Astrocyte (in vitro differentiated cells and primary cell): ENCODE measurements at regions not wholly inside any gene's neighbourhood (a gene's known extent, or its start where the extent isn't known, plus 50 kb on each side); places are given as distances from the start of the nearest gene placed in this dataset.

Source experiments
- DNase-seq: peaks from one replicate; pipeline ENCODE4 v3.0.0-alpha.2; 2010; ENCODE audit warnings: low read depth
- FAIRE-seq: peaks from 2 replicates; lab custom pipeline; 2011; peaks lifted over from hg19 to GRCh38; lab: Jason Lieb, UNC
- H2AFZ ChIP-seq: 2 replicates; pipeline ENCODE4 v1.6.0; 2012; ENCODE audit warnings: low read depth, low read length, inconsistent platforms
- H3K27ac ChIP-seq: 2 replicates; pipeline ENCODE4 v1.5.1; 2011; ENCODE audit warnings: low read depth, low read length, inconsistent platforms
- H3K27me3 ChIP-seq: 2 replicates; pipeline ENCODE4 v1.6.0; 2011; ENCODE audit warnings: low read length, inconsistent platforms; ENCODE audit not compliant: insufficient read depth
- H3K36me3 ChIP-seq: 2 replicates; pipeline ENCODE4 v1.5.1; 2011; ENCODE audit warnings: low read length, inconsistent platforms; ENCODE audit not compliant: insufficient read depth
- H3K4me1 ChIP-seq: 2 replicates; pipeline ENCODE4 v1.5.1; 2011; ENCODE audit warnings: low read length, inconsistent platforms; ENCODE audit not compliant: insufficient read depth
- H3K4me2 ChIP-seq: 2 replicates; pipeline ENCODE4 v1.6.0; 2012; ENCODE audit warnings: low read length, inconsistent platforms
- H3K4me3 ChIP-seq: 2 replicates; pipeline ENCODE4 v1.5.1; 2011; ENCODE audit warnings: low read depth, mild to moderate bottlenecking, low read length, inconsistent platforms; ENCODE audit not compliant: insufficient read depth
- H3K79me2 ChIP-seq: 2 replicates; pipeline ENCODE4 v1.6.0; 2012; ENCODE audit warnings: mild to moderate bottlenecking, low read length, inconsistent platforms; ENCODE audit not compliant: insufficient read depth
- H3K9ac ChIP-seq: 2 replicates; pipeline ENCODE4 v1.6.0; 2012; ENCODE audit warnings: mild to moderate bottlenecking, low read length, inconsistent platforms
- H3K9me3 ChIP-seq: 2 replicates; pipeline ENCODE4 v1.5.1; 2012; ENCODE audit warnings: low read depth, mild to moderate bottlenecking, low read length, inconsistent platforms; ENCODE audit not compliant: insufficient read depth
- H4K20me1 ChIP-seq: 2 replicates; pipeline ENCODE4 v1.6.0; 2012; ENCODE audit warnings: low read length, inconsistent platforms; ENCODE audit not compliant: insufficient read depth
- H3K27ac Mint-ChIP-seq: one replicate; pipeline ENCODE4 v1.8.0; 2021; ENCODE audit warnings: mild to moderate bottlenecking, mixed read lengths; ENCODE audit not compliant: unreplicated experiment
- H3K27me3 Mint-ChIP-seq: one replicate; pipeline ENCODE4 v1.8.0; 2021; ENCODE audit warnings: low read depth, mixed read lengths; ENCODE audit not compliant: unreplicated experiment
- H3K36me3 Mint-ChIP-seq: one replicate; pipeline ENCODE4 v1.8.0; 2021; ENCODE audit warnings: low read depth, mixed read lengths; ENCODE audit not compliant: unreplicated experiment
- H3K4me1 Mint-ChIP-seq: one replicate; pipeline ENCODE4 v1.8.0; 2021; ENCODE audit warnings: low read depth, mixed read lengths; ENCODE audit not compliant: unreplicated experiment
- H3K4me3 Mint-ChIP-seq: one replicate; pipeline ENCODE4 v1.8.0; 2021; ENCODE audit warnings: mild to moderate bottlenecking, moderate library complexity, mixed read lengths; ENCODE audit not compliant: unreplicated experiment
- H3K9me3 Mint-ChIP-seq: one replicate; pipeline ENCODE4 v1.8.0; 2021; ENCODE audit warnings: mild to moderate bottlenecking, mixed read lengths; ENCODE audit not compliant: unreplicated experiment
- EZH2 ChIP-seq: IDR thresholded peaks from 2 replicates; pipeline ENCODE4 v1.6.1; 2012; ENCODE audit warnings: mild to moderate bottlenecking, low read length, inconsistent platforms; ENCODE audit not compliant: insufficient read depth
- TF ChIP-seq, protein P1 (sequence below): IDR thresholded peaks from 2 replicates; pipeline ENCODE4 v1.5.1; 2011; ENCODE audit warnings: low read depth, mild to moderate bottlenecking, inconsistent platforms, low read length, moderate library complexity; ENCODE audit not compliant: insufficient read depth

DNA sequence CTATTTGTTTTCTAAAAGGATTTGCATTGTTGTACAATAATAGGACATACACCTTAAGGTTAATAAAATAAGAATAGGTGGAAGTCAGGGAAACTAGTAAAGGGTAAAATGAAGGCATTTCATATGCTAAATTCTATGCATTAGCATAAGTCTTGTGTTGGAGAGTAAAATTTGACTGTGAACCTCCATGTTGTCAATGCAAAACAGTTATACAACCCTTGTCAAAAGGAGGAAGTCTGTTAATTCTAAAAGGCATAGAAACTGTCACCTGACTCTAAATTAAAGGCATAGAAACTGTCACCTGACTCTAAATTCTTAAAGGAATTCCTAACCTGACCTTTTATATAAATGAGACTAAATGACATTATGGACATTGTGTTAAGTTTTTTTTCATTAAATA, 291.8 kb downstream of the OLFM3 start:
- Mint-ChIP-seq H3K27me3 (no peaks in the 10 kb centered on the region), H3K9me3 (no peaks in the 10 kb centered on the region), H3K27ac (no peak overlapping the region), H3K36me3 (no peaks in the 10 kb centered on the region), H3K4me1 (no peaks in the 10 kb centered on the region), H3K4me3 (no peak overlapping the region)
- Histone ChIP-seq H4K20me1 (no peaks in the 10 kb centered on the region), H3K4me1 (no peaks in the 10 kb centered on the region), H2AFZ (no peak overlapping the region), H3K9me3 (no peaks in the 10 kb centered on the region), H3K36me3 (no peaks in the 10 kb centered on the region), H3K4me2 (no peak overlapping the region), H3K4me3 (no peak overlapping the region), H3K79me2 (no peaks in the 10 kb centered on the region), H3K27me3 (no peaks in the 10 kb centered on the region), H3K27ac (no peak overlapping the region), H3K9ac (no peak overlapping the region)
- no peak for TF ChIP-seq EZH2
- TF ChIP-seq, protein P1, sequence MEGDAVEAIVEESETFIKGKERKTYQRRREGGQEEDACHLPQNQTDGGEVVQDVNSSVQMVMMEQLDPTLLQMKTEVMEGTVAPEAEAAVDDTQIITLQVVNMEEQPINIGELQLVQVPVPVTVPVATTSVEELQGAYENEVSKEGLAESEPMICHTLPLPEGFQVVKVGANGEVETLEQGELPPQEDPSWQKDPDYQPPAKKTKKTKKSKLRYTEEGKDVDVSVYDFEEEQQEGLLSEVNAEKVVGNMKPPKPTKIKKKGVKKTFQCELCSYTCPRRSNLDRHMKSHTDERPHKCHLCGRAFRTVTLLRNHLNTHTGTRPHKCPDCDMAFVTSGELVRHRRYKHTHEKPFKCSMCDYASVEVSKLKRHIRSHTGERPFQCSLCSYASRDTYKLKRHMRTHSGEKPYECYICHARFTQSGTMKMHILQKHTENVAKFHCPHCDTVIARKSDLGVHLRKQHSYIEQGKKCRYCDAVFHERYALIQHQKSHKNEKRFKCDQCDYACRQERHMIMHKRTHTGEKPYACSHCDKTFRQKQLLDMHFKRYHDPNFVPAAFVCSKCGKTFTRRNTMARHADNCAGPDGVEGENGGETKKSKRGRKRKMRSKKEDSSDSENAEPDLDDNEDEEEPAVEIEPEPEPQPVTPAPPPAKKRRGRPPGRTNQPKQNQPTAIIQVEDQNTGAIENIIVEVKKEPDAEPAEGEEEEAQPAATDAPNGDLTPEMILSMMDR, result no peak
- FAIRE-seq (no peak), DNase-seq (no peak)

DNA sequence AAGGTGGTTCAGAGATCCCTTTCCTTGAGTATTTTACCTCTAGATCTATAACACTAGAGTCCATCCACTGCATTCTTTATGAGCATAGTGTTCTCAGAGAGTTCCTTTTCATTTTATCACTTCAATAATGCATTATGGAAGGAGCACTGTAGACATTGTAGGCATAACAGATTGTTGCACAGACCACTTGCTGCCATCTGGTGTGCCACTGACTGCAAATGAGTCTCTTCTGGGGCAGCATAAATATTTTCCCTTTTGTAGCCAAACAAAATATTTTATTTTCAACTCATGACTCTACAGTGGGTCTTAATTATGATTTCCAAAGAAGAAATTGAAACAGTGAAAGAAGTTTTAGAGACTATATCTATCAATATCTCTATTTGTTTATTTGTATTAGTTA, 290.4 kb downstream of the OLFM3 start:
- no peak overlapping the region for H3K27ac ChIP-seq
- H3K27me3 ChIP-seq, result no peaks in the 10 kb centered on the region
- no peak overlapping the region for H3K9ac ChIP-seq
- no peaks in the 10 kb centered on the region for H3K9me3 Mint-ChIP-seq
- FAIRE-seq (no peak), DNase-seq (no peak)
- no peak overlapping the region for H3K4me2 ChIP-seq
- no peaks in the 10 kb centered on the region for H3K27me3 Mint-ChIP-seq
- H3K36me3 ChIP-seq, result no peaks in the 10 kb centered on the region
- H3K9me3 ChIP-seq, result no peaks in the 10 kb centered on the region
- no peak overlapping the region for H3K4me3 ChIP-seq
- H3K79me2 ChIP-seq, result no peaks in the 10 kb centered on the region
- no peaks in the 10 kb centered on the region for H3K36me3 Mint-ChIP-seq
- H3K4me1 Mint-ChIP-seq, result no peaks in the 10 kb centered on the region
- H3K27ac Mint-ChIP-seq, result no peak overlapping the region
- no peaks in the 10 kb centered on the region for H4K20me1 ChIP-seq
- no peak overlapping the region for H2AFZ ChIP-seq
- H3K4me1 ChIP-seq, result no peaks in the 10 kb centered on the region
- no peak overlapping the region for H3K4me3 Mint-ChIP-seq
- no peak for TF ChIP-seq EZH2
- TF ChIP-seq, protein P1, result no peak

DNA sequence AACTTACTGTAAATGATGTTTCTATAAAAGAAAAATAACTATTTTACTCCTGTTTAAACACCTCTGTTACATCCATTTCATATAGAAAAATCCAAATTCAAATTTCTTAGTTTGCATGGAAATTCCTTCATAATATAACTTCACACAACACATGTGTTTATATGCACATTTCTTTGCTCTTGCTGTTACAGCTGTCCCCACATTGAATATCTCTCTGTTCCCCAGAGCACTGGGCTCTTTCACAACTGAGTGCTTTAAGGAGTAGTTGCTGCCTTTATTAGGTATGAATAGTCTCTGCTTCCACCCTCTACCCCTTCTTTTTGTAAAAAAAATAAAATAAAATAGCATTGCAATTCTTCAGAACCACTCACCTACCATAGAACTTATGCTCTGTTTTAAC, 287.0 kb downstream of the OLFM3 start:
- Histone ChIP-seq H3K79me2 (no peaks in the 10 kb centered on the region), H3K27me3 (no peaks in the 10 kb centered on the region), H3K27ac (no peak overlapping the region), H3K4me2 (no peak overlapping the region), H3K36me3 (no peaks in the 10 kb centered on the region), H3K9ac (no peak overlapping the region), H3K4me3 (no peak overlapping the region), H3K4me1 (no peaks in the 10 kb centered on the region), H4K20me1 (no peaks in the 10 kb centered on the region), H2AFZ (no peak overlapping the region), H3K9me3 (no peaks in the 10 kb centered on the region)
- no peak overlapping the region for H3K27ac Mint-ChIP-seq
- no peak for TF ChIP-seq EZH2
- TF ChIP-seq, protein P1, result no peak
- no peaks in the 10 kb centered on the region for H3K27me3 Mint-ChIP-seq
- no peak overlapping the region for H3K4me3 Mint-ChIP-seq
- no peaks in the 10 kb centered on the region for H3K9me3 Mint-ChIP-seq
- H3K4me1 Mint-ChIP-seq, result no peaks in the 10 kb centered on the region
- FAIRE-seq, result no peak
- no peak for DNase-seq
- H3K36me3 Mint-ChIP-seq, result no peaks in the 10 kb centered on the region
